ENCODE measurements at regions not wholly inside any gene's neighbourhood (a gene's known extent, or its start where the extent isn't known, plus 50 kb on each side); places are given as distances from the start of the nearest gene placed in this dataset.

DNA sequence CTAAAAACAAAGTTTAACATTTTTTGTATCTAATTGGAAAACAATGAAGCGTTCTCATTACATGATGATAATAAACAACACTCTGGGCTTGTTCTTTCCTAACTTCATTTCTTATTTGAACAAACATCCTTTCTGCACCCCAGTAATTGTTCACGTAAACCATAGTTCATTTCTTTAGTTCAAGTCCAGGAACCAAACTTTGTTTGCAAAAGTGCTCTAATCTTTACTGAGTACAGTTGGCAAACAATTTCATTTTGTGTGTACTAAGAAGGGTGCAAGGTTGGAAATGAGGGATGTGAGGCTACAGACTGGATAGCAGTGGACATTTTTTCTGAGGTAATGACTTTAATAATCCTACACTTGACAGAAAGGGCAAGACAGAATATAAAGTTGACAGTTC is 113.5 kb downstream of the NREP start:
- H3K9me2 ChIP-seq = no peaks in the 10 kb centered on the region
- H3K36me3 ChIP-seq (replicated peaks in 1 of 2; ENCODE audit: control insufficient read depth in 1 of 2, insufficient read depth in 2 of 2, low read length in 1 of 2) = no peaks in the 10 kb centered on the region
- H3K27me3 ChIP-seq (ENCODE audit: insufficient read depth) = no peaks in the 10 kb centered on the region
- H3F3A ChIP-seq (replicated peaks; ENCODE audit: insufficient read depth) = peaks cover 3% of the 10 kb centered on the region
- no peak overlapping the region for H3K4me2 ChIP-seq
- TF ChIP-seq TAF1 (IDR thresholded peaks at IDR 0.05; ENCODE audit: borderline replicate concordance, low read depth, low read length) = no peak
- TF ChIP-seq USF1 (IDR thresholded peaks at IDR 0.05; ENCODE audit: borderline replicate concordance, low read depth) = no peak
- no peak for TF ChIP-seq FOXJ3 (CRISPR knock-in tag; IDR thresholded peaks at IDR 0.05)
- TF ChIP-seq, protein P1, sequence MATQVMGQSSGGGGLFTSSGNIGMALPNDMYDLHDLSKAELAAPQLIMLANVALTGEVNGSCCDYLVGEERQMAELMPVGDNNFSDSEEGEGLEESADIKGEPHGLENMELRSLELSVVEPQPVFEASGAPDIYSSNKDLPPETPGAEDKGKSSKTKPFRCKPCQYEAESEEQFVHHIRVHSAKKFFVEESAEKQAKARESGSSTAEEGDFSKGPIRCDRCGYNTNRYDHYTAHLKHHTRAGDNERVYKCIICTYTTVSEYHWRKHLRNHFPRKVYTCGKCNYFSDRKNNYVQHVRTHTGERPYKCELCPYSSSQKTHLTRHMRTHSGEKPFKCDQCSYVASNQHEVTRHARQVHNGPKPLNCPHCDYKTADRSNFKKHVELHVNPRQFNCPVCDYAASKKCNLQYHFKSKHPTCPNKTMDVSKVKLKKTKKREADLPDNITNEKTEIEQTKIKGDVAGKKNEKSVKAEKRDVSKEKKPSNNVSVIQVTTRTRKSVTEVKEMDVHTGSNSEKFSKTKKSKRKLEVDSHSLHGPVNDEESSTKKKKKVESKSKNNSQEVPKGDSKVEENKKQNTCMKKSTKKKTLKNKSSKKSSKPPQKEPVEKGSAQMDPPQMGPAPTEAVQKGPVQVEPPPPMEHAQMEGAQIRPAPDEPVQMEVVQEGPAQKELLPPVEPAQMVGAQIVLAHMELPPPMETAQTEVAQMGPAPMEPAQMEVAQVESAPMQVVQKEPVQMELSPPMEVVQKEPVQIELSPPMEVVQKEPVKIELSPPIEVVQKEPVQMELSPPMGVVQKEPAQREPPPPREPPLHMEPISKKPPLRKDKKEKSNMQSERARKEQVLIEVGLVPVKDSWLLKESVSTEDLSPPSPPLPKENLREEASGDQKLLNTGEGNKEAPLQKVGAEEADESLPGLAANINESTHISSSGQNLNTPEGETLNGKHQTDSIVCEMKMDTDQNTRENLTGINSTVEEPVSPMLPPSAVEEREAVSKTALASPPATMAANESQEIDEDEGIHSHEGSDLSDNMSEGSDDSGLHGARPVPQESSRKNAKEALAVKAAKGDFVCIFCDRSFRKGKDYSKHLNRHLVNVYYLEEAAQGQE (IDR thresholded peaks at IDR 0.05; ENCODE audit: low read depth, low read length) = no peak
- TF ChIP-seq, protein P2, sequence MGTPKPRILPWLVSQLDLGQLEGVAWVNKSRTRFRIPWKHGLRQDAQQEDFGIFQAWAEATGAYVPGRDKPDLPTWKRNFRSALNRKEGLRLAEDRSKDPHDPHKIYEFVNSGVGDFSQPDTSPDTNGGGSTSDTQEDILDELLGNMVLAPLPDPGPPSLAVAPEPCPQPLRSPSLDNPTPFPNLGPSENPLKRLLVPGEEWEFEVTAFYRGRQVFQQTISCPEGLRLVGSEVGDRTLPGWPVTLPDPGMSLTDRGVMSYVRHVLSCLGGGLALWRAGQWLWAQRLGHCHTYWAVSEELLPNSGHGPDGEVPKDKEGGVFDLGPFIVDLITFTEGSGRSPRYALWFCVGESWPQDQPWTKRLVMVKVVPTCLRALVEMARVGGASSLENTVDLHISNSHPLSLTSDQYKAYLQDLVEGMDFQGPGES (IDR thresholded peaks at IDR 0.05; ENCODE audit: low read depth, low read length) = no peak
- no peak for TF ChIP-seq MXI1 (IDR thresholded peaks at IDR 0.05; ENCODE audit: low read depth, low read length)
- ChIA-PET POLR2A (no interaction called here), CTCF (no interaction called here)
- H3K27ac ChIP-seq (ENCODE audit: low read depth in 2 of 2, low read length in 1 of 2) = no peak overlapping the region
- no peaks in the 10 kb centered on the region for H3K9me3 ChIP-seq
- H3K9ac ChIP-seq = no peak overlapping the region
- H3K4me3 ChIP-seq (ENCODE audit: low read depth in 2 of 2, low read length in 1 of 2) = no peak overlapping the region
- H4K20me1 ChIP-seq (ENCODE audit: insufficient read depth) = no peaks in the 10 kb centered on the region
- DNase-seq = no peak
- H3K79me2 ChIP-seq (ENCODE audit: insufficient read depth) = no peaks in the 10 kb centered on the region
- H3K4me1 ChIP-seq (ENCODE audit: control insufficient read depth in 1 of 2, insufficient read depth in 2 of 2, low read depth in 1 of 2, low read length in 1 of 2) = no peaks in the 10 kb centered on the region
- no peak overlapping the region for H2AFZ ChIP-seq (ENCODE audit: low read depth)
- 76% methylated on average over 2 of the region's 2 CpGs for WGBS (ENCODE audit: low lambda C conversion rate)

- Histone ChIP-seq H3K27me3 (ENCODE audit: insufficient read depth) (no peaks in the 10 kb centered on the region), H4K20me1 (ENCODE audit: insufficient read depth) (no peaks in the 10 kb centered on the region), H3K4me1 (ENCODE audit: control insufficient read depth in 1 of 2, insufficient read depth in 2 of 2, low read depth in 1 of 2, low read length in 1 of 2) (no peaks in the 10 kb centered on the region), H3K4me2 (no peak overlapping the region), H3K9me3 (0 out of 2 replicates have a peak, but pooled peaks cover 5% of the 10 kb centered on the region), H3K9ac (no peak overlapping the region), H3K79me2 (ENCODE audit: insufficient read depth) (no peaks in the 10 kb centered on the region), H2AFZ (ENCODE audit: low read depth) (no peak overlapping the region), H3K27ac (ENCODE audit: low read depth in 2 of 2, low read length in 1 of 2) (peak overlapping the region in 1 of 2 experiments; percentile 49; a peak in 2 of 4 replicates), H3K9me2 (no peaks in the 10 kb centered on the region), H3K36me3 (replicated peaks in 1 of 2; ENCODE audit: control insufficient read depth in 1 of 2, insufficient read depth in 2 of 2, low read length in 1 of 2) (no peaks in the 10 kb centered on the region), H3K4me3 (ENCODE audit: low read depth in 2 of 2, low read length in 1 of 2) (no peak overlapping the region), H3F3A (replicated peaks; ENCODE audit: insufficient read depth) (peaks cover 3% of the 10 kb centered on the region)
- ChIA-PET POLR2A (no interaction called here), CTCF (no interaction called here)
- DNase-seq = no peak
- TF ChIP-seq MXI1 (IDR thresholded peaks at IDR 0.05; ENCODE audit: low read depth, low read length) (no peak), FOSL2 (IDR thresholded peaks at IDR 0.05; ENCODE audit: borderline replicate concordance, low read depth) (peak; percentile 19; the same call in 1 of the 2 replicates), FOXJ3 (CRISPR knock-in tag; IDR thresholded peaks at IDR 0.05) (no peak), JUND (IDR thresholded peaks at IDR 0.05) (no peak), NRF1 (IDR thresholded peaks at IDR 0.05; ENCODE audit: low read depth, low read length) (no peak)
- TF ChIP-seq, protein P1 (IDR thresholded peaks at IDR 0.05; ENCODE audit: low read depth, low read length) = no peak
- TF ChIP-seq, protein P3, sequence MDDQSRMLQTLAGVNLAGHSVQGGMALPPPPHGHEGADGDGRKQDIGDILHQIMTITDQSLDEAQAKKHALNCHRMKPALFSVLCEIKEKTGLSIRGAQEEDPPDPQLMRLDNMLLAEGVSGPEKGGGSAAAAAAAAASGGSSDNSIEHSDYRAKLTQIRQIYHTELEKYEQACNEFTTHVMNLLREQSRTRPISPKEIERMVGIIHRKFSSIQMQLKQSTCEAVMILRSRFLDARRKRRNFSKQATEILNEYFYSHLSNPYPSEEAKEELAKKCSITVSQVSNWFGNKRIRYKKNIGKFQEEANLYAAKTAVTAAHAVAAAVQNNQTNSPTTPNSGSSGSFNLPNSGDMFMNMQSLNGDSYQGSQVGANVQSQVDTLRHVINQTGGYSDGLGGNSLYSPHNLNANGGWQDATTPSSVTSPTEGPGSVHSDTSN (IDR thresholded peaks at IDR 0.05) = peak; percentile 8; the same call in 1 of the 2 replicates
- WGBS (ENCODE audit: low lambda C conversion rate) = 39% methylated on average over 4 of the region's 4 CpGs
Measured at GRCh38 chr5:111641533-111642233, 115.3 kb downstream of the NREP start.
